ENCODE measurements at regions not wholly inside any gene's neighbourhood (a gene's known extent, or its start where the extent isn't known, plus 50 kb on each side); places are given as distances from the start of the nearest gene placed in this dataset.

- ATAC-seq (no peak), DNase-seq (no peak)
- H3K27me3 ChIP-seq (ENCODE audit: insufficient read depth in 3 of 3, low read length in 2 of 3) = peaks cover 0 to 2% (median 0%) of the 10 kb centered on the region in 3 donors
- TF ChIP-seq, protein P1, sequence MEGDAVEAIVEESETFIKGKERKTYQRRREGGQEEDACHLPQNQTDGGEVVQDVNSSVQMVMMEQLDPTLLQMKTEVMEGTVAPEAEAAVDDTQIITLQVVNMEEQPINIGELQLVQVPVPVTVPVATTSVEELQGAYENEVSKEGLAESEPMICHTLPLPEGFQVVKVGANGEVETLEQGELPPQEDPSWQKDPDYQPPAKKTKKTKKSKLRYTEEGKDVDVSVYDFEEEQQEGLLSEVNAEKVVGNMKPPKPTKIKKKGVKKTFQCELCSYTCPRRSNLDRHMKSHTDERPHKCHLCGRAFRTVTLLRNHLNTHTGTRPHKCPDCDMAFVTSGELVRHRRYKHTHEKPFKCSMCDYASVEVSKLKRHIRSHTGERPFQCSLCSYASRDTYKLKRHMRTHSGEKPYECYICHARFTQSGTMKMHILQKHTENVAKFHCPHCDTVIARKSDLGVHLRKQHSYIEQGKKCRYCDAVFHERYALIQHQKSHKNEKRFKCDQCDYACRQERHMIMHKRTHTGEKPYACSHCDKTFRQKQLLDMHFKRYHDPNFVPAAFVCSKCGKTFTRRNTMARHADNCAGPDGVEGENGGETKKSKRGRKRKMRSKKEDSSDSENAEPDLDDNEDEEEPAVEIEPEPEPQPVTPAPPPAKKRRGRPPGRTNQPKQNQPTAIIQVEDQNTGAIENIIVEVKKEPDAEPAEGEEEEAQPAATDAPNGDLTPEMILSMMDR (IDR thresholded peaks at IDR 0.05) = peak; percentile 43
- intact Hi-C loops (cut with DNase I) = loop anchor here in 1 of 2 donors (2.0 kb wide), 1 partner anchor 401 kb away; no protein-coding TSS in a partner anchor
- H3K27ac ChIP-seq = no peak overlapping the region
- no peaks in the 10 kb centered on the region for H3K9me3 ChIP-seq
- no peak overlapping the region for H3K4me3 ChIP-seq
- no peaks in the 10 kb centered on the region for H3K4me1 ChIP-seq
- 19 to 50% (median 30%) methylated on average over 1 of the region's 1 CpG for WGBS, 3 donors
- no peaks in the 10 kb centered on the region for H3K36me3 ChIP-seq (ENCODE audit: insufficient read depth in 1 of 2, low read depth in 1 of 2)
These were observed 306.7 kb upstream of the MAOA start for GRCh38 chrX:43349363-43349762.

- H3K27me3 ChIP-seq (ENCODE audit: insufficient read depth in 3 of 3, low read length in 2 of 3) = peaks cover 0 to 2% (median 0%) of the 10 kb centered on the region in 3 donors
- no peak overlapping the region for H3K27ac ChIP-seq
- H3K9me3 ChIP-seq = no peaks in the 10 kb centered on the region
- intact Hi-C loops (cut with DNase I) = loop anchor here (5.0 to 10.0 kb wide), 2 partner anchors 204 to 206 kb away; no protein-coding TSS in a partner anchor
- no peaks in the 10 kb centered on the region for H3K36me3 ChIP-seq (ENCODE audit: insufficient read depth in 1 of 2, low read depth in 1 of 2)
- H3K4me3 ChIP-seq = no peak overlapping the region
- 57 to 91% (median 84%) methylated on average over 4 of the region's 4 CpGs for WGBS, 3 donors
- no peaks in the 10 kb centered on the region for H3K4me1 ChIP-seq
- DNase-seq = no peak
- no peak for ATAC-seq
- TF ChIP-seq, protein P1 (IDR thresholded peaks at IDR 0.05) = no peak
These were observed 305.2 kb upstream of the MAOA start for GRCh38 chrX:43350935-43351334.

DNA sequence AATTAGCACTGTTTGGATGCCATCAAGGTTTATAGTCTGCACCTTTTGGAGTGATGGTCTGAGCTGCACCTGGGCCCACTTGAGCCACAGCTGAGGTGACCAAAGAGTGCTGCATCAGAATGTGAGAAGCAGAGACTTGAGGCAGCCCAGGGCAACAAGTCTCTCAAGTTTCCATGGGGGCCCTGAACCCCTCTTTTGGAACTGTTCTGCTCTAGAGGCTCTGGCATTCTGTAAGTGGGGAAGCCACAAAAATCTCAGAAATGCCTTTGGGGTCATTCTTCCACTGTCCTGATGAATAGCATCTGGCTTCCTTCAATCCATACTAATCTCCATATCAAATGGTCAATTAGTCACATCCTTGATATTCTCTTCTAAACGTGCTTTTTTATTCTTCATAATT lies 298.4 kb upstream of the MAOA start:
- H3K4me1 ChIP-seq = no peaks in the 10 kb centered on the region
- no peak for DNase-seq
- intact Hi-C loops (cut with DNase I) = loop anchor here in 1 of 2 donors (10.0 kb wide), 1 partner anchor 197 kb away; no protein-coding TSS in a partner anchor
- TF ChIP-seq, protein P1 (IDR thresholded peaks at IDR 0.05) = no peak
- WGBS, 3 donors = 8 to 32% (median 21%) methylated on average over 1 of the region's 1 CpG
- H3K27me3 ChIP-seq (ENCODE audit: insufficient read depth in 3 of 3, low read length in 2 of 3) = peaks cover 0 to 5% (median 0%) of the 10 kb centered on the region in 3 donors
- no peak overlapping the region for H3K4me3 ChIP-seq
- no peaks in the 10 kb centered on the region for H3K9me3 ChIP-seq
- H3K27ac ChIP-seq = no peak overlapping the region
- ATAC-seq = no peak
- no peaks in the 10 kb centered on the region for H3K36me3 ChIP-seq (ENCODE audit: insufficient read depth in 1 of 2, low read depth in 1 of 2)

DNA sequence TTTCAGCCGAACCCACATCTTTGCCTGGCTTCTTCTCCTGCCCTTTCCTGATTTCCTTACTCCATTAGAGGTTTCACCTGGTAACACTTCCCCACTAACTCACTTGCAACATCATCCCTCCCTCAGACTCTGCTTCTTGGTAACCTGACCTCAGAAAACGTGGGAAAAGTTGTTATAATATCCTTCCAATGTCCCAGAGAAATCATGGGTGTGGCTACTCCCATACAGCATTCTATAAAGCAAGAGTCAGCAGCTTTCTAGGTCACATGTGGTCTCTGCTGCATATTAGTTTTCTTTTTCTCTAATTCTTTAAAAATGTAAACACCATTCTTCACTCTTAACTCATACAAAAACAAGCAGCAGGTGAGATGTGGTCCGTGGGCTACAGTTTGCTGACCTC lies 283.1 kb upstream of the MAOA start:
- no peaks in the 10 kb centered on the region for H3K4me1 ChIP-seq
- TF ChIP-seq, protein P1 (IDR thresholded peaks at IDR 0.05) = no peak
- H3K27ac ChIP-seq = no peak overlapping the region
- 44 to 56% (median 46%) methylated on average over 3 of the region's 3 CpGs for WGBS, 3 donors
- intact Hi-C loops (cut with DNase I) = no loop called here
- no peak for DNase-seq
- H3K27me3 ChIP-seq (ENCODE audit: insufficient read depth in 3 of 3, low read length in 2 of 3) = no peaks in the 10 kb centered on the region
- no peak overlapping the region for H3K4me3 ChIP-seq
- peaks cover 16% of the 10 kb centered on the region for H3K9me3 ChIP-seq
- ATAC-seq = no peak
- H3K36me3 ChIP-seq (ENCODE audit: insufficient read depth in 1 of 2, low read depth in 1 of 2) = no peaks in the 10 kb centered on the region

- intact Hi-C loops (cut with DNase I) = no loop called here
These were observed 281.0 kb upstream of the MAOA start for GRCh38 chrX:43375136-43375535.

More at GRCh38 chrX:43375136-43375535, 281.0 kb upstream of the MAOA start:
- Histone ChIP-seq H3K36me3 (ENCODE audit: insufficient read depth in 1 of 2, low read depth in 1 of 2) (no peaks in the 10 kb centered on the region), H3K9me3 (peaks cover 16% of the 10 kb centered on the region), H3K4me1 (no peaks in the 10 kb centered on the region), H3K4me3 (no peak overlapping the region), H3K27me3 (ENCODE audit: insufficient read depth in 3 of 3, low read length in 2 of 3) (no peaks in the 10 kb centered on the region), H3K27ac (no peak overlapping the region)
- ATAC-seq = no peak
- TF ChIP-seq, protein P1 (IDR thresholded peaks at IDR 0.05) = no peak
- 37 to 50% (median 42%) methylated on average over 3 of the region's 3 CpGs for WGBS, 3 donors
- no peak for DNase-seq
